ENCODE measurements at regions not wholly inside any gene's neighbourhood (a gene's known extent, or its start where the extent isn't known, plus 50 kb on each side); places are given as distances from the start of the nearest gene placed in this dataset.

GRCh38 chr1:78231477-78231876 is 185.7 kb downstream of the GIPC2 start:
- TF ChIP-seq ZNF8 (CRISPR knock-in tag; IDR thresholded peaks at IDR 0.05) (no peak), ZC3H10 (CRISPR knock-in tag; IDR thresholded peaks at IDR 0.05) (no peak), ARNTL (CRISPR knock-in tag; IDR thresholded peaks at IDR 0.05; ENCODE audit: borderline replicate concordance, low read depth) (no peak), CREB5 (CRISPR knock-in tag; IDR thresholded peaks at IDR 0.05; ENCODE audit: low read depth) (no peak), PPARA (CRISPR knock-in tag; IDR thresholded peaks at IDR 0.05; ENCODE audit: borderline replicate concordance) (no peak)
- no peak for ATAC-seq

GRCh38 chr1:78231894-78232293 is 186.1 kb downstream of the GIPC2 start:
- TF ChIP-seq ZFP3 (CRISPR knock-in tag; IDR thresholded peaks at IDR 0.05) (no peak), BACH2 (CRISPR knock-in tag; IDR thresholded peaks at IDR 0.05; ENCODE audit: borderline replicate concordance) (no peak), ZNF8 (CRISPR knock-in tag; IDR thresholded peaks at IDR 0.05) (no peak), SNAI2 (CRISPR knock-in tag; IDR thresholded peaks at IDR 0.05) (no peak)
- ATAC-seq = no peak

GRCh38 chr1:78232630-78233029 is 186.9 kb downstream of the GIPC2 start:
- no peak for ATAC-seq
- TF ChIP-seq ZFP30 (CRISPR knock-in tag; IDR thresholded peaks at IDR 0.05) (no peak), TSHZ2 (CRISPR knock-in tag; IDR thresholded peaks at IDR 0.05) (no peak), CREB5 (CRISPR knock-in tag; IDR thresholded peaks at IDR 0.05; ENCODE audit: low read depth) (no peak), CSRNP3 (CRISPR knock-in tag; IDR thresholded peaks at IDR 0.05) (no peak), ZNF565 (CRISPR knock-in tag; conservative IDR thresholded peaks at IDR 0.05; ENCODE audit: low read depth) (no peak), POU6F1 (CRISPR knock-in tag; IDR thresholded peaks at IDR 0.05; ENCODE audit: borderline replicate concordance, low read depth) (no peak), ISL1 (CRISPR knock-in tag; IDR thresholded peaks at IDR 0.05) (no peak), TCF4 (CRISPR knock-in tag; IDR thresholded peaks at IDR 0.05; ENCODE audit: borderline replicate concordance) (no peak), BACH2 (CRISPR knock-in tag; IDR thresholded peaks at IDR 0.05; ENCODE audit: borderline replicate concordance) (no peak), ZNF8 (CRISPR knock-in tag; IDR thresholded peaks at IDR 0.05) (no peak), ZNF70 (CRISPR knock-in tag; IDR thresholded peaks at IDR 0.05) (no peak), CSDC2 (CRISPR knock-in tag; IDR thresholded peaks at IDR 0.05) (no peak), ESRRG (CRISPR knock-in tag; IDR thresholded peaks at IDR 0.05) (no peak), SNAI2 (CRISPR knock-in tag; IDR thresholded peaks at IDR 0.05) (no peak), ZC3H10 (CRISPR knock-in tag; IDR thresholded peaks at IDR 0.05) (no peak), PPARA (CRISPR knock-in tag; IDR thresholded peaks at IDR 0.05; ENCODE audit: borderline replicate concordance) (no peak)

GRCh38 chr1:78234496-78234895 is 188.7 kb downstream of the GIPC2 start:
- ATAC-seq = no peak
- TF ChIP-seq PPARA (CRISPR knock-in tag; IDR thresholded peaks at IDR 0.05; ENCODE audit: borderline replicate concordance) (no peak), SNAI2 (CRISPR knock-in tag; IDR thresholded peaks at IDR 0.05) (no peak), TCF4 (CRISPR knock-in tag; IDR thresholded peaks at IDR 0.05; ENCODE audit: borderline replicate concordance) (no peak), RARB (CRISPR knock-in tag; IDR thresholded peaks at IDR 0.05) (no peak), ZNF70 (CRISPR knock-in tag; IDR thresholded peaks at IDR 0.05) (no peak), ISL1 (CRISPR knock-in tag; IDR thresholded peaks at IDR 0.05) (no peak), ZNF8 (CRISPR knock-in tag; IDR thresholded peaks at IDR 0.05) (no peak), BACH2 (CRISPR knock-in tag; IDR thresholded peaks at IDR 0.05; ENCODE audit: borderline replicate concordance) (no peak), OSR1 (CRISPR knock-in tag; IDR thresholded peaks at IDR 0.05) (no peak), CSRNP3 (CRISPR knock-in tag; IDR thresholded peaks at IDR 0.05) (no peak), ZFP3 (CRISPR knock-in tag; IDR thresholded peaks at IDR 0.05) (no peak), TSHZ2 (CRISPR knock-in tag; IDR thresholded peaks at IDR 0.05) (no peak), CSDC2 (CRISPR knock-in tag; IDR thresholded peaks at IDR 0.05) (no peak), ZFP30 (CRISPR knock-in tag; IDR thresholded peaks at IDR 0.05) (no peak)
